ENCODE measurements at regions not wholly inside any gene's neighbourhood (a gene's known extent, or its start where the extent isn't known, plus 50 kb on each side); places are given as distances from the start of the nearest gene placed in this dataset.
A peak's percentile ranks its signal among the peaks of the same experiment; 100 is the strongest.

GRCh38 chr1:14508613-14509012 is 89.9 kb upstream of the KAZN start:
- peak in 1 of 3 experiments; percentile 8 for DNase-seq

GRCh38 chr1:14511166-14511680 is 87.3 kb upstream of the KAZN start:
- DNase-seq = no peak

GRCh38 chr1:14511796-14512585 is 86.5 kb upstream of the KAZN start:
- DNase-seq = no peak

GRCh38 chr1:14513111-14513510 is 85.4 kb upstream of the KAZN start:
- DNase-seq = no peak

- peak in 1 of 3 experiments; percentile 4 for DNase-seq
Observed at GRCh38 chr1:14514739-14515138, 83.7 kb upstream of the KAZN start.

GRCh38 chr1:14516974-14517840 is 81.3 kb upstream of the KAZN start:
- DNase-seq = peak in 1 of 3 experiments; percentile 27

GRCh38 chr1:14517841-14518180 is 80.7 kb upstream of the KAZN start:
- DNase-seq = no peak

GRCh38 chr1:14519976-14520375 is 78.5 kb upstream of the KAZN start:
- DNase-seq = no peak

GRCh38 chr1:14520514-14521163 is 77.8 kb upstream of the KAZN start:
- DNase-seq = no peak

GRCh38 chr1:14521622-14522021 is 76.9 kb upstream of the KAZN start:
- no peak for DNase-seq

- no peak for DNase-seq
Observed at GRCh38 chr1:14522077-14522925, 76.2 kb upstream of the KAZN start.

GRCh38 chr1:14522926-14523241 is 75.6 kb upstream of the KAZN start:
- peak in 1 of 3 experiments; percentile 36 for DNase-seq

GRCh38 chr1:14524826-14525636 is 73.5 kb upstream of the KAZN start:
- no peak for DNase-seq

GRCh38 chr1:14529475-14529874 is 69.0 kb upstream of the KAZN start:
- no peak for DNase-seq

- DNase-seq = no peak
Observed at GRCh38 chr1:14531519-14531918, 67.0 kb upstream of the KAZN start.

- DNase-seq = no peak
Observed at GRCh38 chr1:14535619-14536355, 62.7 kb upstream of the KAZN start.

- DNase-seq = peak in 1 of 3 experiments; percentile 14
Observed at GRCh38 chr1:14538335-14538734, 60.1 kb upstream of the KAZN start.

GRCh38 chr1:14539309-14539708 is 59.2 kb upstream of the KAZN start:
- DNase-seq = no peak

GRCh38 chr1:14539953-14540563 is 58.4 kb upstream of the KAZN start:
- peak in 1 of 3 experiments; percentile 77 for DNase-seq

- DNase-seq = no peak
Observed at GRCh38 chr1:14541348-14541747, 57.1 kb upstream of the KAZN start.
